Tibial nerve (tissue), 4 donors: ENCODE measurements at regions not wholly inside any gene's neighbourhood (a gene's known extent, or its start where the extent isn't known, plus 50 kb on each side); places are given as distances from the start of the nearest gene placed in this dataset.
A peak's percentile ranks its signal among the peaks of the same experiment; 100 is the strongest.

ENCODE experiments used
- CTCF ChIP-seq, 5 experiments: fragments of 200-600 bp in 3 of 5; fragments of 450-650 bp in 2 of 5; sonication (generic) in 3 of 5; IDR thresholded peaks; one replicate each; pipeline ENCODE4 v1.5.1; 2016 to 2019; ENCODE audit warnings: antibody characterized with exemption in 5 of 5, mild to moderate bottlenecking in 3 of 5, moderate library complexity in 2 of 5
- EP300 ChIP-seq, 2 donors: sonication (generic); formaldehyde crosslinking; IDR thresholded peaks; one replicate each; pipeline ENCODE4 v1.6.1; 2017; ENCODE audit warnings: antibody characterized with exemption in 2 of 2, mild to moderate bottlenecking in 1 of 2

GRCh38 chr5:15008476-15008875 is 136.9 kb upstream of the ANKH start:
- peak in 1 of 2 donors; percentile 90 for TF ChIP-seq EP300 (IDR thresholded peaks at IDR 0.05)
- no peak for TF ChIP-seq CTCF (IDR thresholded peaks at IDR 0.05)
